ENCODE measurements at regions not wholly inside any gene's neighbourhood (a gene's known extent, or its start where the extent isn't known, plus 50 kb on each side); places are given as distances from the start of the nearest gene placed in this dataset.

DNA sequence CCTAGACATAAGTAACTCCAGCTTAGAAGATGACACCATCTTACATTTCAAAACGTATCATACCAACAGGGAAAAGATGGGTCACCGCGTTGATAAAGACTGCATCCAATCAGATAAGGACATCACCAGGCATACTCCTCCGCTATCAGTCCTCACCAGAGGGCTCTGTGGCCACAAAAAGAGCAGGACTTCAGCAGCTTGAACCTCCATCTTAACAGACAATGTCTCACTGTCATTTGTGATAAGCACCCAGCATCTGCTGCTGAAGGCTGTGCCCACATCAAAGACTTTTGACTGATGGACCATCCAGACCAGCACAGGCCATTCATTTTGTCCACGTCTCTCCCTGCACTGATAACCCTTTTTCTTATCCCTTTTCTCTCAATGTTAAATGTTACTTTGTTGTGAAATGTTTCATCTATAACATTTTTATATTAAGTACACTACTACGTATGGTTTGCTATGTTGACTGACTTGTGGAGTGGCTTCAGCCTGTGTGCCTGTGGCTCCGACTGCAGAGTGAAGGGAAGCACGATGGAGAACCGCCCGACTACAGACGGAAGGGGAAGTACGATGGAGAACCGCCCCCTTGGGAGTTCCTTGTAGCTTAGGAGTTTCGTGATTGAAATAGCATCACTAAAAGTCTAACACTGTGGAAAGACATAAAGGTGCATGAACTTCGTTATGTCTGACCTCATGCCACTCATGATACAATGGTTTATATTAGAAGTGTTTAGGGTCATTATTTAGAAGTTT, 595.4 kb upstream of the AGA start:
- DNase-seq (ENCODE audit: low read depth in 2 of 2), result no peak

GRCh38 chr4:178056996-178057395, 614.8 kb upstream of the AGA start:
- DNase-seq (ENCODE audit: low read depth in 2 of 2), result no peak

DNA sequence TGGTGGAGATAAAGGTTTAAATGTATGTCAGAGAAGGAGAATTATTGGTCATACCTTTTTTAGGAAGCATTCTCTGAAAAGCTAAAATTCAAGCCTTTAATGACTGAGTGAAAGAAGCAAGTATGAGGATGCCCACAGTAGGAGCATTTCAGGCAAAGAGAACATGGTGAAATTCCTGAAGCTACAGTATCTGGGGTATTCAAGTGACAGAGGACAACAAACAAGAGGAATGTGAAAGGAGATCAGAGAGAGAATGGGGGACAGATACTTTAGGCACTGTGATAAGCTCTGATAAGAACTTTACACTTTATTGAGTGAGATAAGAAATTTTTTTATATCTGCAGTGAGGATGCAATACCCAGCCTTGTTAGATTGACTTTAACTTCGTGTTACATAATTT, 621.3 kb upstream of the AGA start:
- DNase-seq (ENCODE audit: low read depth in 2 of 2), result no peak

DNA sequence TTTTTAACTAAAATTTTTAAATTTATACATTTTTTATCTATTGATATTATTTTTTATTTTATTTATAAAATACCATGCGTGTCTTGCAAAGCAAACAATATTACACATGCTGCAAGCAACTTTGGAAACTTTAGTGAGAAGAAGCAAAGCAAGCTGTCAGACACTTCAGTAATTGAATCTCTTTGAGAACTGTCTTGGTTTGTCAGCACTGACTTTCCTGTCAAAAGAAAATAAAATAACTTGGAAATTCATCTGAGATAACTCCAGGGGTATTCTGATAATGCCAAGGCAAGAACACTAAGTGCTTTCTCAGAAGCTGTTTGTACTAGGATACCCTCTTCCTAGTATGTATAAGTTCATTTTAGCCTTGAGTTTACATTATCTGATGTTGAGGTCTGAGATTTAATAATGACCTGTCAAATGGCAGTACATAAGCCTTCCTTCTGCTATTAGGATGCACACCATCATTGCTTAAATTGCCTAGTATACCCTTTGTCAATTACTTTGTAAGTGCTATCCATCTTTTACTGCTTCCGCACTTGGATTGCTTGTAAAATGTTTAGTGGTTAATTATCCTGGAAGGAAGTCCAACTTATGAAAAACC, 624.2 kb upstream of the AGA start:
- no peak for DNase-seq (ENCODE audit: low read depth in 2 of 2)

DNA sequence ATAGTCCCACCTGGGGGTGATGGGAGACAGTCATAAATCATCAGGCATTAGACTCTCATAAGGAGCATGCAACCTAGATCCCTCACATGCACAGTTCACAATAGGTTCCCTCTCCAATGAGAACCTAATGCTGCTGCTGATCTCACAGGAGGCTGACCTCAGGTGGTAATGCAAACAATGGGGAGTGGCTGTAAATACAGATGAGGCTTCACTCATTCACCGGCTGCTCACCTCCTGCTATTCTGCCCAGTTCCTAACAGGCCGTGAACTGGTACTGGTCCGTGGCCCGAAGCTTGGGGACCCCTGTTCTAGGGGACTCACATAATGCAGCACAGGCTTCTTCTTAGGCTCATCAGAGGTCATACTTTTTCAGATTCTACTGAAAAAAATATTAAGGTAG, 625.9 kb upstream of the AGA start:
- no peak for DNase-seq (ENCODE audit: low read depth in 2 of 2)

GRCh38 chr4:178070163-178070562, 627.9 kb upstream of the AGA start:
- no peak for DNase-seq (ENCODE audit: low read depth in 2 of 2)

DNA sequence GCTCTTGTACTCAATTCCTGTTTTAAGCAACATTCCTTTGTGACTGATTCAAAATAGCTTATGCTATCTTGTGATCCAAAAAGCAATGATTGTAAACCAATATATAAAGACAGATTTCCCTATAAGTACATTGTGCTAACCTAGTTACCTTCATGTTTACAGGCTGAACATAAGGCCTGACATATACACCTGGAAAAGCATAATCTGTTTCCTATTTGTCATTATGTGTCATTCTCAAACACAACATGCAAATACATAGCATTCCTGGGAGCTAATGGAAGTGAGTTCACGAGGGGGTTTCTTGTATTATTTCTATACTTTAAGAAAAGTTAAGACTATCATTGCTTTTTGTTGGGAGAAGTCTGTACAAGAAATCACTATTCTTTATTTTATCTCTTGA, 638.1 kb upstream of the AGA start:
- DNase-seq (ENCODE audit: low read depth in 2 of 2), result no peak

DNA sequence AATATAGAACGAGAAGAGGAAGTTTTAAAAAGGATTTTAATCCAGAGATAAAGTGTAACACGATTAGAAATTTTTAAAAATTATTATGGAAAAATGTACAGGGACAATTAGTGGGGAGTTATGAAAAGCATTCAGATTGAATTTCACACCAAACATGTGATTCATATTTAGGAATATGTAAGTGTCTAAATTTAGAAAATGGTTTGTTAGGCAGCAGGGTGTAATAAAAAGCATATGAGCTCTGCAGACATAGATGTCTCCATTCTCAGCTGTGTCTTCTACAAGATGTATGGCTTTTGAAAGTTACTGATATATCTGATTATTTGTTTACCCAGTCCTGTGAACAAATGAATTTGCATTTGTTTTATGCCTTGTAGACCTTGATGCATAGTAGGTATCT, 638.9 kb upstream of the AGA start:
- DNase-seq (ENCODE audit: low read depth in 2 of 2), result no peak

- no peak for DNase-seq (ENCODE audit: low read depth in 2 of 2)
Observed at GRCh38 chr4:178081896-178082295, 639.7 kb upstream of the AGA start.

DNA sequence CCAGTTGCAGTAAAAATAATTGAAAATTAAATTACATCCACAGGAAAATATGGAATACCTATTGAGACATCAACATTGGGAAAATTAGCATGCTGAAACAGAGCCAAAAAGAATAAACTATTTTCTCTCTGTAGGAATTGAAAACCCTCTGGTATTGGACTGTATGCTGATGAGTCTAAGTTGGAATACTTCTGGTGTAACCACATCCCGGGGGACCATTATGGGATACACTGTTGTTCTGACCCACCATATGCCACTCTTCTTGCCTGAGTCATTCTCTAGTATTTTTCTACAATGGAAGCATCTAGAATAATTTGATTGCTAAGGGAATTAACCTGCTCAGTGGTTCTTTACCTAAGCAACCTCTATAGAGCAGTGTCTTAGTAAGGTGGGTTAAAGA, 640.7 kb upstream of the AGA start:
- DNase-seq (ENCODE audit: low read depth in 2 of 2), result no peak

DNA sequence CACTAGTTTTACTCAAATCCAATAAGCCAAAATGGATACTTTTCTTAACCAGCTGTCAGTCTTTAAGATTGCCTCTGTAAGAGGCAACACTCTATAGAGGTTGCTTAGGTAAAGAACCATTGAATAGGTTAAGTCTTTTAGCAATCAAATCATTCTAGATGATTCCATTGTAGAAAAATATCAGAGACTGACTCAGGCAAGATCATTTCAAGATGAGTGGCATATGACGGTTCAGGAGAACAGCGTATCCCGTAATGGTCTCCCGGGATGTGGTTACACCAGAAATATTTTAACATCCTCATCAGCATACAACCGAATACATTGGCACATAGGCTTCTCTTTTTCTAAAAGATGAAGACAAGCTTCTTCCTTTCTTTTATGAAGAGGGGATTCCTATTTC, 641.7 kb upstream of the AGA start:
- no peak for DNase-seq (ENCODE audit: low read depth in 2 of 2)

- no peak for DNase-seq (ENCODE audit: low read depth in 2 of 2)
Observed at GRCh38 chr4:178086320-178086719, 644.1 kb upstream of the AGA start.

GRCh38 chr4:178090640-178091411, 648.6 kb upstream of the AGA start:
- no peak for DNase-seq (ENCODE audit: low read depth in 2 of 2)

- no peak for DNase-seq (ENCODE audit: low read depth in 2 of 2)
Observed at GRCh38 chr4:178102139-178102538, 659.9 kb upstream of the AGA start.

GRCh38 chr4:178105242-178105641, 663.0 kb upstream of the AGA start:
- no peak for DNase-seq (ENCODE audit: low read depth in 2 of 2)

- no peak for DNase-seq (ENCODE audit: low read depth in 2 of 2)
Observed at GRCh38 chr4:178136736-178137345, 694.6 kb upstream of the AGA start.

DNA sequence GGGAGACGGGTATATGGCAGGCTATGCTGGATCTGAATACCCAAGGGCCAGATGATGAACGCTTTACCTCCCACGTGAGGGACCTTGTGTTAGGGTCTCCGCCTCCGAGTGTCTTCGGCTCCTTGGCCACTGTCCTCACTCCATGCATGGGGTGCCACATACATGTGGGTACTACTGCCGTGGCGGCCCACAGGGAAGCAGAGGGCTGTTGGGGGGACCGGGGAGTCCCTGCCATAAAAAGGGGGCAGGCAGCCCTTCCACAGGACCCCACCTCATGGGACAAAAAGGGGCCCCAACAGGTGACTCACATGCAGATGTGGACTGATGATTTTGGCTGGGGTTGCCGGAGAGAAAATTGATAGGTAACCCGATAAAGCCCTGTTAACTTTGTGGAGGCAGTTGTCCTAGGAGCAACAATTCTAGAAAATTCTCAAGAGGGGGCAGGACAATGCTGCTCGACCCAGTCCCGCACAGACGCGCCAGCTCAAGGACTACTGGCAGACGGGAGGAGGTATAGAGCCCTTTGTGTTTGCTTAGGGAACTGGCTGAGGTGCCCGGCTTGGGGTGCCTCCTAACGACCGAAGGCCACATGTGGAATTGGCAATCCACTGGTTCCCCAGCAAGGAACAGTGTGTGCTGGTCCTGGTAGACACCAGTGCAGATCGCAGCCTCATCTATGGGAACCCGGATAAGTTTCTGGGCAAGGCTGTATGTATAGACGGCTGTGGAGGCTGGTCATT, 695.7 kb upstream of the AGA start:
- no peak for DNase-seq (ENCODE audit: low read depth in 2 of 2)

DNA sequence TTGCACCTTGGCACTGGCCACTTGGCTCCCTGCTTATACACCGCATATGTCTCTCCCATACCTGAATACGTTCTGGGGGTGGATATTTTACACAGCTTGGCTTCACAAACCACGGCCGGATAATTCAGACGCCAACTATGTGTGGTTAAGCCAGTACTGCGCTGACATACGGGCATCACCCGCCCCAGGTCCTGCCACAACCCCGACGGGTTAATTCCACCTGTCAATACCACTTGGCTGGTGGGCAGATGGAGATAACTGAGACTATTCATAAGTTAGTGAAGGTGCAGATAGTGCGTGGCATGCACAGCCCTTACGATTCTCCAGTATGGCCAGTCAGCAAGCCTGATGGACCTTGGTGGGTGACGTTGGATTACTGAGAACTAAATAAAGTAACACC, 696.3 kb upstream of the AGA start:
- DNase-seq (ENCODE audit: low read depth in 2 of 2), result no peak

DNA sequence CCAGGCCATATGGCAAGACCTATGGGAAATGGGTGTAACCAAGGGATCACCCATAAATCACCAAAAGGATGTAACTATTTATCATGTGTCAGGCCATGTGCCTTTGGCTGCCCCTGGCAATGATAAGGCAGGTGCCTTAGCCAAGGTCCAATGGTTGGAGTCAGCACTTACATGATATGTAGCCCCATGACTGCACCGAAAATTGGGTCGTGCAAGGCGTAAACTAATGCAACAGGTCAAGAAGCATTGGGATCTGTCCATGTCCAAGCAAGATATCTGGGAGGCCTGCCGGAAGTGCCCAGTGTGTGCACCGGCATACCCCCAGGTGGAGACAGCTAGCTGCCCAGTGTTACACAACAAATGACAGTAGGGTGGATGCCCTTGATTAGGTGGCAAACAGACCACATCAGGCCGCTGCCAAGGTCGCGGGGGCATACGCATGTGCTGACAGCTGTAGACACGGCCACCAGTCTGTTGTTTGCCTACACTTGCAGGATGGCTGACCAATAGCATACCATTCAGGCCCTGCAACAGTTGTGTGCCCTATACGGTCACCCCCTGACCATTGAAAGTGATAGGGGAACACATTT, 698.2 kb upstream of the AGA start:
- DNase-seq (ENCODE audit: low read depth in 2 of 2), result no peak

GRCh38 chr4:178142724-178143123, 700.5 kb upstream of the AGA start:
- DNase-seq (ENCODE audit: low read depth in 2 of 2), result no peak

DNA sequence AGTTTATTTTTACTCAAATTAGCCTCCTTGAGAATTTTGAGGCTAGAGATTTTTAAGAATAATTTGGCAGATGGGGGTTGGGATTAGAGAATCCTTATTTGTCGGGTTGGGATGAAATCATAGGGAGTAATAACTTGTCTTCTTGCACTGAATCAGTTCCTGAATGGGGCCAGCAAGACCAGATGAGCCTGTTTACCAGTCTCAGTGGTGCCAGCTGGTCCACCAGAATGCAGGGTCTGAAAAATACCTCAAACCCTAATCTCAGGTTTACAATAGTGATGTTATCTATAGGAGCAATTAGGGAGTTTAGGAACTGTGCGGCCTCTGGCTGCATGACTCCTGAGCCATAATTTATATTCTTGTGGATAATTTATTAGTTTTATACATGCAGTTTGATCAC, 705.9 kb upstream of the AGA start:
- DNase-seq (ENCODE audit: low read depth in 2 of 2), result no peak

Data from stimulated activated CD8-positive, alpha-beta memory T cell treated with anti-CD3 and anti-CD28 coated beads, Interleukin-7, amount 100 ng/mL, for 1 hour (primary cell).